Left ventricle myocardium inferior (tissue), 1 donor: ENCODE measurements at regions not wholly inside any gene's neighbourhood (a gene's known extent, or its start where the extent isn't known, plus 50 kb on each side); places are given as distances from the start of the nearest gene placed in this dataset.
"Not testable (repeated sequence)": the region's sequence is repeated elsewhere in the genome, so short reads cannot be mapped to it uniquely, and the experiment has no call there.

Experiments used
- DNase-seq: peaks from one replicate; pipeline ENCODE4 v3.0.0-alpha.2; 2020
- H3K27ac ChIP-seq: fragments of 200-600 bp; replicated peaks from 2 replicates; pipeline ENCODE4 v1.8.0; 2021
- H3K27me3 ChIP-seq: fragments of 200-600 bp; 2 replicates; pipeline ENCODE4 v1.8.0; 2021; ENCODE audit warnings: low read depth
- H3K36me3 ChIP-seq: fragments of 200-600 bp; 2 replicates; pipeline ENCODE4 v1.8.0; 2021
- H3K4me1 ChIP-seq: fragments of 200-600 bp; 2 replicates; pipeline ENCODE4 v1.8.0; 2021
- H3K4me3 ChIP-seq: fragments of 200-600 bp; 2 replicates; pipeline ENCODE4 v1.8.0; 2021; ENCODE audit warnings: mild to moderate bottlenecking, moderate library complexity
- H3K9me3 ChIP-seq: fragments of 200-600 bp; replicated peaks from 2 replicates; pipeline ENCODE4 v1.8.0; 2021
- CTCF ChIP-seq: fragments of 200-600 bp; IDR thresholded peaks from 2 replicates; pipeline ENCODE4 v1.8.0; 2021; ENCODE audit warnings: antibody characterized with exemption, mild to moderate bottlenecking, borderline replicate concordance
- intact Hi-C: fragments of 100-400 bp; cut with micrococcal nuclease; formaldehyde crosslinking; loops from one replicate; pipeline ENCODE4 v1.11.0; 2022
- donor health status: DM: no; HTN: yes; CAD: no; lungs with severe emphysema.

DNA sequence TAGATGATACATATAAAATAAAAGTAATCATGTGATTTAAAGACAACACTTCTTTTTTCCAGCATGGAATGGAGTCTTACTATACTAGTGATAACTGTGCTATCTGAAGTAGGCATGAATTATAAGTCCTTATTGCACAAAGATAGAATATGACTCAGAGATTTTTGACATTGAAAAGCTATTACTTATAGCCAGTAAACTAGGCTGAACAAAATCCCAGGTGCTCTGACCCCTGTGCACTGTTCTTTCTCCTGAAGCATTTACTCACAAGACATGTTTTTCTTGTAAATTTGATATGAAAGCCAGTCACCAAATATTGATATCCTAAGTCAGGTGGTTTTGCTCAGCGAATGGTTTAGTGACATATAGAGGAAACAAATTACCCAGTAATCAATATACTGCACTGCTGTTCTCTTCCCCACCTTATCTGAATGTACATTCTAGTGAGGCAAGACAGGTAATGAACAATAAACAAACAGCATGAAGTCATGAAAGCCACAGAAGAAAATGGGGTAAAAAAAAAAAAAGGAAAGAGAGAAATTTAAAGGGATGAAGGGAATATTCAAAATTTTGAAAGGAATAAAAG, 1567.0 kb upstream of the SPRY2 start:
- H3K4me3 ChIP-seq: no peak overlapping the region
- no peak for DNase-seq
- H3K27ac ChIP-seq: no peak overlapping the region
- no peaks in the 10 kb centered on the region for H3K4me1 ChIP-seq
- no peak for TF ChIP-seq CTCF
- no peaks in the 10 kb centered on the region for H3K27me3 ChIP-seq
- intact Hi-C loops: no loop called here
- no peaks in the 10 kb centered on the region for H3K9me3 ChIP-seq
- H3K36me3 ChIP-seq: no peaks in the 10 kb centered on the region

DNA sequence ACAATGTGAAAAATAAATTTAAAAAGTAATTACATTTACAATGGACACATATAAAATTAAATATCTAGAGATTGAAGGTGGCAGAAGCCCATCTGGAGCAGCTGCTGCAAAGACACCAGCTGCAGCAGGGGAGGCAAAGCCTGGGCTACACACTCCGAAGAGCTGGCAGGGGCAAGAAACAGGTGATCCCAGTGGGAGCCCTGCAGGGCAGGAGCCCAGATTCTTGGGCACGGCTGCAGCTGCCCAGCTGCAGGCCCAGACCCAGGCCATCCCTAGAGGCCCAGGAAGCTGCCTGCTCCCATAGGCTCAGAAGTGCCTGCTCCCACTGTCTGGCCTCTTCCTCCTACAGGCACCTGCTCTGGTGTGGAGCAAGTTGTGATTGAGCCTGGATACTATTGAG, 1547.9 kb upstream of the SPRY2 start:
- Histone ChIP-seq H3K27me3 (no peaks in the 10 kb centered on the region), H3K27ac (no peak overlapping the region), H3K9me3 (peaks cover 77% of the 10 kb centered on the region), H3K4me3 (no peak overlapping the region), H3K4me1 (no peaks in the 10 kb centered on the region), H3K36me3 (no peaks in the 10 kb centered on the region)
- no peak for DNase-seq
- TF ChIP-seq CTCF: no peak
- intact Hi-C loops: no loop called here

DNA sequence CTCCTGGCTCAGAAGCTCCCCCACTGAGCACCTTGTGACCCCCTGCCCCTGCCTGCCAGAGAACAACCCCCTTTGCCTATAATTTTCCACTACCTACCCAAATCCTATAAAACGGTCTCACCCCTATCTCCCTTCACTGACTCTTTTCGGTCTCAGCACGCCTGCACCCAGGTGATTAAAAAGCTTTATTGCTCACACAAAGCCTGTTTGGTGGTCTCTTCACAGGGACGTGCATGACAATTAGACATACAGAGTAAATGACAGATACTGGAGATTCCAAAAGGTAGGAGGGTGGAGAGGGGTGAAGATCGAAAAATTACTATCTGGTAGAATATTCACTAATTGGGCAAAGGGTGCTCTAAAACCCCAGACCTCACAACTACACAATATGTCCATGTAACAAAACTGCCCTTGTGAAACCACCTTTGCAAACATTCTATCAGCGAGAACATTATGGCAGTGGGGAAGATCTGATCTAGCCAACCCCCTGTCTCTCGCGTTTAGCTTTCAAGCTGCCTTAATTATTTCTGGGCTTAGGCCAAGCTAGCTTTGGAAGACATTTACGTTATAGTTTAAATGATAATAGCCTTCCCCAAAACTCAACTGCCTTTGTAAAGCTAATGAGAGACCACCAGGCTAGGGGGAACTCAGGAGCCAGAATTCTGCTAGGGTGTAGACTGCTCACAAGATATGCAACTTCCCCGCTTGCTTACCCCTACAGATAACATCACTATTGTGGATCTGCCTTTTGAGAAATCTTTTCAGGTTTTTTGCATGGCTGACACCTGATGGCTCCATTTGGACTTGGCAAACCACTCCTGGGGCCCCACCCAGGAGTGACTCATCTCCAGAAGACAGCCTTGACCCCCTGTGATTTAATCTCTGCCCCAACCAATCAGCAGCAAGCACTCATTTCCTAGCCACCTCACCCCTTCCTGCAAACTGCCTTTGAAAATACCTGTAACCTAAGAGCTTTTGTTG, 1534.0 kb upstream of the SPRY2 start:
- no peak overlapping the region for H3K27ac ChIP-seq
- no peaks in the 10 kb centered on the region for H3K9me3 ChIP-seq
- DNase-seq: no peak
- H3K36me3 ChIP-seq: no peaks in the 10 kb centered on the region
- H3K4me1 ChIP-seq: no peaks in the 10 kb centered on the region
- intact Hi-C loops: no loop called here
- no peak for TF ChIP-seq CTCF
- H3K27me3 ChIP-seq: no peaks in the 10 kb centered on the region
- no peak overlapping the region for H3K4me3 ChIP-seq

GRCh38 chr13:81874253-81874652, 1533.3 kb upstream of the SPRY2 start:
- Histone ChIP-seq H3K4me1 (no peaks in the 10 kb centered on the region), H3K4me3 (no peak overlapping the region), H3K36me3 (no peaks in the 10 kb centered on the region), H3K9me3 (no peaks in the 10 kb centered on the region), H3K27ac (no peak overlapping the region), H3K27me3 (no peaks in the 10 kb centered on the region)
- DNase-seq: no peak
- TF ChIP-seq CTCF: no peak
- intact Hi-C loops: no loop called here

DNA sequence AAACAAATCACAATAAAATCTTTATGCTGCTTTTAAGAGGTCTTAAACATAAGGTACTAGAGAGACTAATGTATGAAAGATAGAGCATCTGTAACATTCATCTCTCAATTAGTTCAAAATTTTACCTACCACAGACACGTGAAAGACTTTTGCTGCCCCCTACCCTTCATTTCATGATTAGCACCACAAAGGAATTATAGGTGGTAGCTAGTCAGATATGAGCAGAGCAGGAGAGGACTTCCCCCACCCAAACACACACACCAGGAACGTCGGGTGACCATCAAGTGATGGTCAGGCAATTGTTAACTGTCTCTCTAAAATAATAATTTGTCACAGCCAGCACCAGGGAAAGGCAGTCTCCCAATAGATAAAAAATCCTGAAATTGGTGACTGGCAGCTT, 1531.7 kb upstream of the SPRY2 start:
- no peaks in the 10 kb centered on the region for H3K36me3 ChIP-seq
- no peaks in the 10 kb centered on the region for H3K27me3 ChIP-seq
- no peak overlapping the region for H3K4me3 ChIP-seq
- H3K9me3 ChIP-seq: no peaks in the 10 kb centered on the region
- intact Hi-C loops: no loop called here
- H3K27ac ChIP-seq: no peak overlapping the region
- no peak for DNase-seq
- no peak for TF ChIP-seq CTCF
- no peaks in the 10 kb centered on the region for H3K4me1 ChIP-seq

DNA sequence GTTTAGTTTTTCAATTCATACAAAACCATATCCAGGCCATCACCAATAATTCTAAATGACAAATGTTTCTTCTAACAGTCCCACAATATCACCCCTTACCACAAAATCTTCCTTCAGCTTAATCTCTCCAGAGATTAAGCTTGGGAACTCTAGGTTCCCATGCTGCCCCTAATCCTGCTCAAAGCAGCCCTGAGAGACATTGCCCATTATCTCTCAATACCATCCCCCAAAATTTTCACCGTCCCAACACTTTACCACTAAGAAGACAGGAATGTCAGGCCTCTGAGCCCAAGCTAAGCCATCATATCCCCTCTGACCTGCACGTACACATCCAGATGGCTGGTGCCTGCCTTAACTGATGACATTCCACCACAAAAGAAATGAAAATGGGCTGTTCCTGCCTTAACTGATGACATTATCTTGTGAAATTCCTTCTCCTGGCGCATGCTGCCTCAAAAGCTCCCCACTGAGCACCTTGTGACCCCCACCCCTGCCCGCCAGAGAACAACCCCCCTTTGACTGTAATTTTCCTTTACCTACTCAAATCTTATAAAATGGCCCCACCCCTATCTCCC, 1530.9 kb upstream of the SPRY2 start:
- H3K27ac ChIP-seq, DNase-seq, H3K36me3 ChIP-seq, intact Hi-C loops, H3K9me3 ChIP-seq, H3K4me1 ChIP-seq, H3K27me3 ChIP-seq, H3K4me3 ChIP-seq: not testable (repeated sequence)
